HEK293 (cell line): ENCODE measurements at regions not wholly inside any gene's neighbourhood (a gene's known extent, or its start where the extent isn't known, plus 50 kb on each side); places are given as distances from the start of the nearest gene placed in this dataset.

Experiments used
- CTCF ChIA-PET: fragments of 350-600 bp; formaldehyde crosslinking; extraction: SDS; loops from one replicate; lab custom pipeline; 2021; ENCODE audit warnings: antibody characterized with exemption; lab: Yijun Ruan, JAX
- POLR2A ChIA-PET: fragments of 300-600 bp; formaldehyde crosslinking; extraction: SDS; loops from one replicate; lab custom pipeline; 2020; ENCODE audit warnings: antibody characterized with exemption, inconsistent platforms; lab: Yijun Ruan, JAX
- H3K27ac ChIP-seq: fragments of 200-500 bp; sonication (Bioruptor generic); 2 replicates; pipeline ENCODE4 v1.5.1; 2014; ENCODE audit warnings: low read depth, low read length, control low read depth, inconsistent platforms; ENCODE audit errors: extremely low read depth
- H3K36me3 ChIP-seq, 2 experiments: fragments of 200-500 bp in 1 of 2; sonication (Bioruptor generic) in 1 of 2; 1 replicate in 1 of 2; 2 replicates in 1 of 2; pipeline ENCODE4 v1.5.1; 2014 to 2017; ENCODE audit warnings: inconsistent platforms in 2 of 2, low read length in 2 of 2; ENCODE audit not compliant: control insufficient read depth in 2 of 2, insufficient read depth in 1 of 2
- H3K4me1 ChIP-seq: fragments of 200-500 bp; sonication (Bioruptor generic); 2 replicates; pipeline ENCODE4 v1.5.1; 2014; ENCODE audit warnings: mild to moderate bottlenecking, low read length, inconsistent platforms; ENCODE audit not compliant: control insufficient read depth, insufficient read depth
- H3K4me3 ChIP-seq: 2 replicates; pipeline ENCODE4 v1.5.1; 2011; ENCODE audit warnings: low read depth, mild to moderate bottlenecking, control low read depth, low read length, moderate library complexity
- H3K9me3 ChIP-seq: fragments of 200-500 bp; sonication (Bioruptor generic); 2 replicates; pipeline ENCODE4 v1.5.1; 2014; ENCODE audit warnings: low read depth, low read length, inconsistent platforms; ENCODE audit not compliant: control insufficient read depth, insufficient read depth
- KLF17 ChIP-seq: fragments of 450-650 bp; formaldehyde crosslinking; IDR thresholded peaks from 2 replicates; pipeline ENCODE4 v1.5.1; 2016; ENCODE audit warnings: missing biosample characterization, missing genetic modification characterization
- PRDM2 ChIP-seq: fragments of 450-650 bp; formaldehyde crosslinking; IDR thresholded peaks from 2 replicates; pipeline ENCODE4 v1.5.1; 2016; ENCODE audit warnings: missing biosample characterization, missing genetic modification characterization, borderline replicate concordance
- SCRT2 ChIP-seq: fragments of 450-650 bp; formaldehyde crosslinking; IDR thresholded peaks from 2 replicates; pipeline ENCODE4 v1.5.1; 2016; ENCODE audit warnings: missing biosample characterization, missing genetic modification characterization
- ZBTB8A ChIP-seq: fragments of 450-650 bp; formaldehyde crosslinking; IDR thresholded peaks from 2 replicates; pipeline ENCODE4 v1.5.1; 2016; ENCODE audit warnings: missing biosample characterization, missing genetic modification characterization
- ZIC2 ChIP-seq: fragments of 450-650 bp; formaldehyde crosslinking; IDR thresholded peaks from 2 replicates; pipeline ENCODE4 v1.5.1; 2016; ENCODE audit warnings: missing biosample characterization, missing genetic modification characterization
- ZNF112 ChIP-seq: fragments of 450-650 bp; formaldehyde crosslinking; IDR thresholded peaks from 2 replicates; pipeline ENCODE4 v1.5.0; 2017; ENCODE audit warnings: missing biosample characterization, missing genetic modification characterization
- ZNF121 ChIP-seq: fragments of 450-650 bp; formaldehyde crosslinking; IDR thresholded peaks from 2 replicates; pipeline ENCODE4 v1.5.1; 2016; ENCODE audit warnings: missing biosample characterization, missing genetic modification characterization
- ZNF157 ChIP-seq: fragments of 450-650 bp; formaldehyde crosslinking; IDR thresholded peaks from 2 replicates; pipeline ENCODE4 v1.5.1; 2016; ENCODE audit warnings: missing biosample characterization, missing genetic modification characterization
- ZNF16 ChIP-seq: fragments of 450-650 bp; formaldehyde crosslinking; IDR thresholded peaks from 2 replicates; pipeline ENCODE4 v1.5.1; 2016; ENCODE audit warnings: low read depth, missing biosample characterization, missing genetic modification characterization
- ZNF416 ChIP-seq: fragments of 450-650 bp; formaldehyde crosslinking; IDR thresholded peaks from 2 replicates; pipeline ENCODE4 v1.5.1; 2016; ENCODE audit warnings: missing biosample characterization, missing genetic modification characterization
- ZNF423 ChIP-seq: fragments of 450-650 bp; formaldehyde crosslinking; IDR thresholded peaks from 2 replicates; pipeline ENCODE4 v1.5.1; 2016; ENCODE audit warnings: missing biosample characterization, missing genetic modification characterization
- ZNF433 ChIP-seq: fragments of 450-650 bp; formaldehyde crosslinking; IDR thresholded peaks from 2 replicates; pipeline ENCODE4 v1.5.1; 2016; ENCODE audit warnings: missing biosample characterization, missing genetic modification characterization, low read depth
- ZNF513 ChIP-seq: fragments of 450-650 bp; IDR thresholded peaks from 2 replicates; pipeline ENCODE4 v1.5.1; 2018; ENCODE audit warnings: missing biosample characterization, missing genetic modification characterization
- ZNF521 ChIP-seq: fragments of 450-650 bp; formaldehyde crosslinking; IDR thresholded peaks from 2 replicates; pipeline ENCODE4 v1.5.1; 2017; ENCODE audit warnings: missing biosample characterization, mild to moderate bottlenecking, missing genetic modification characterization
- ZNF530 ChIP-seq: fragments of 450-650 bp; formaldehyde crosslinking; IDR thresholded peaks from 2 replicates; pipeline ENCODE4 v1.5.1; 2016; ENCODE audit warnings: low read depth, missing biosample characterization, missing genetic modification characterization
- ZNF777 ChIP-seq: fragments of 450-650 bp; formaldehyde crosslinking; IDR thresholded peaks from 2 replicates; pipeline ENCODE4 v1.5.1; 2017; ENCODE audit warnings: missing biosample characterization, missing genetic modification characterization, borderline replicate concordance
- TF ChIP-seq, protein P1 (sequence below): fragments of 450-650 bp; formaldehyde crosslinking; IDR thresholded peaks from 2 replicates; pipeline ENCODE4 v1.5.1; 2017; ENCODE audit warnings: missing biosample characterization, missing genetic modification characterization

GRCh38 chr16:51431517-51432241 lies 280.6 kb upstream of the SALL1 start (continued):
- TF ChIP-seq ZNF513 (tag by site-specific recombination) (no peak), ZIC2 (tag by site-specific recombination) (0 out of 2 replicates have a peak, but pooled peaks have one; percentile 14), ZNF121 (tag by site-specific recombination) (no peak), ZNF433 (tag by site-specific recombination) (no peak)

DNA sequence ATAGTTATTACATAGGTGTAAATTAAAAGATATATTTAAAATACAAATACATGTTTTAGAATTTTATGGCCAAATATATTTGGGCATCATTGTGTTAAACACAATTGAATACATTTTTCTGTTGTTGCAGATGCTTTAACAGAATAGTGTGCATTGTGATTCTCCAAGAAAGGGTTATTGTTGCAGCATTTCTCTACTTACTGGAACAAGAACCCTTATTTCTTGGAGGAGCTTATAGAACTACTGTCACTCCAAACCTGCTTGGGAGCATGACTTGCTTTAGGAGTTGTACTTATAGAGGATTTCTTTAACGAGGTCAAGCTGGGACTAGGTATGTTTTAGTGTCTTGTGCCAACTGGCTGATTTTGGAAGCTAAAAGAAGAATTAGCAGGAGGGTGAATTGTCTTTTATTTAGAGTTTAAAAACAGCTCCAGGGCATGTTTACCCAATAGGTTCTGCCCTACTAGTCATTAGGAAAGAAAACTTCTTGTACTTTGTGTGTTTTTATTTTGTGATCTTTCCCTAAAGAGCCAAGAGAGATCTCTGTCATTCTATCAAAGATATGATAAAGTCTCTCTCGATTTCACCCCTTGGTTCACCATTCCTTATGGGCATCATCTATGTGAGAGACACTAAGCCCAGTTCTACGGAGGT lies 279.8 kb upstream of the SALL1 start:
- ChIA-PET CTCF (interaction anchor here (0.6 to 0.7 kb wide), 2 partner anchors 10 to 44 kb away, joined by 3 to 5 read pairs; no protein-coding TSS in a partner anchor), POLR2A (no interaction called here)
- Histone ChIP-seq H3K4me3 (no peak overlapping the region), H3K36me3 (no peaks in the 10 kb centered on the region), H3K27ac (peak overlapping the region; percentile 30; the same call in 1 of the 2 replicates), H3K9me3 (no peaks in the 10 kb centered on the region), H3K4me1 (peaks cover 17% of the 10 kb centered on the region)
- TF ChIP-seq ZNF423 = no peak
- no peak for TF ChIP-seq ZNF112 (tag by site-specific recombination)

GRCh38 chr16:51429041-51429440 lies 278.0 kb upstream of the SALL1 start:
- Histone ChIP-seq H3K9me3 (no peaks in the 10 kb centered on the region), H3K4me3 (no peak overlapping the region), H3K4me1 (peaks cover 10% of the 10 kb centered on the region), H3K27ac (no peak overlapping the region), H3K36me3 (no peaks in the 10 kb centered on the region)
- ChIA-PET CTCF (no interaction called here), POLR2A (interaction anchor here (0.6 kb wide), 1 partner anchor 22 kb away, joined by 4 read pairs; no protein-coding TSS in a partner anchor)
- TF ChIP-seq ZNF530 (tag by site-specific recombination) = no peak
- no peak for TF ChIP-seq ZNF157
- TF ChIP-seq SCRT2 (tag by site-specific recombination) = no peak
- no peak for TF ChIP-seq ZNF777 (tag by site-specific recombination)
- no peak for TF ChIP-seq PRDM2 (tag by site-specific recombination)
- no peak for TF ChIP-seq ZNF121 (tag by site-specific recombination)
- no peak for TF ChIP-seq KLF17 (tag by site-specific recombination)
- TF ChIP-seq, protein P1, sequence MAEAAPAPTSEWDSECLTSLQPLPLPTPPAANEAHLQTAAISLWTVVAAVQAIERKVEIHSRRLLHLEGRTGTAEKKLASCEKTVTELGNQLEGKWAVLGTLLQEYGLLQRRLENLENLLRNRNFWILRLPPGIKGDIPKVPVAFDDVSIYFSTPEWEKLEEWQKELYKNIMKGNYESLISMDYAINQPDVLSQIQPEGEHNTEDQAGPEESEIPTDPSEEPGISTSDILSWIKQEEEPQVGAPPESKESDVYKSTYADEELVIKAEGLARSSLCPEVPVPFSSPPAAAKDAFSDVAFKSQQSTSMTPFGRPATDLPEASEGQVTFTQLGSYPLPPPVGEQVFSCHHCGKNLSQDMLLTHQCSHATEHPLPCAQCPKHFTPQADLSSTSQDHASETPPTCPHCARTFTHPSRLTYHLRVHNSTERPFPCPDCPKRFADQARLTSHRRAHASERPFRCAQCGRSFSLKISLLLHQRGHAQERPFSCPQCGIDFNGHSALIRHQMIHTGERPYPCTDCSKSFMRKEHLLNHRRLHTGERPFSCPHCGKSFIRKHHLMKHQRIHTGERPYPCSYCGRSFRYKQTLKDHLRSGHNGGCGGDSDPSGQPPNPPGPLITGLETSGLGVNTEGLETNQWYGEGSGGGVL (tag by site-specific recombination) = no peak
- TF ChIP-seq ZNF16 (tag by site-specific recombination) = no peak
- no peak for TF ChIP-seq ZNF416
- TF ChIP-seq ZBTB8A = no peak
- TF ChIP-seq ZNF521 = no peak
